ENCODE measurements at regions not wholly inside any gene's neighbourhood (a gene's known extent, or its start where the extent isn't known, plus 50 kb on each side); places are given as distances from the start of the nearest gene placed in this dataset.
"Not testable (repeated sequence)": the region's sequence is repeated elsewhere in the genome, so short reads cannot be mapped to it uniquely, and the experiment has no call there.

DNA sequence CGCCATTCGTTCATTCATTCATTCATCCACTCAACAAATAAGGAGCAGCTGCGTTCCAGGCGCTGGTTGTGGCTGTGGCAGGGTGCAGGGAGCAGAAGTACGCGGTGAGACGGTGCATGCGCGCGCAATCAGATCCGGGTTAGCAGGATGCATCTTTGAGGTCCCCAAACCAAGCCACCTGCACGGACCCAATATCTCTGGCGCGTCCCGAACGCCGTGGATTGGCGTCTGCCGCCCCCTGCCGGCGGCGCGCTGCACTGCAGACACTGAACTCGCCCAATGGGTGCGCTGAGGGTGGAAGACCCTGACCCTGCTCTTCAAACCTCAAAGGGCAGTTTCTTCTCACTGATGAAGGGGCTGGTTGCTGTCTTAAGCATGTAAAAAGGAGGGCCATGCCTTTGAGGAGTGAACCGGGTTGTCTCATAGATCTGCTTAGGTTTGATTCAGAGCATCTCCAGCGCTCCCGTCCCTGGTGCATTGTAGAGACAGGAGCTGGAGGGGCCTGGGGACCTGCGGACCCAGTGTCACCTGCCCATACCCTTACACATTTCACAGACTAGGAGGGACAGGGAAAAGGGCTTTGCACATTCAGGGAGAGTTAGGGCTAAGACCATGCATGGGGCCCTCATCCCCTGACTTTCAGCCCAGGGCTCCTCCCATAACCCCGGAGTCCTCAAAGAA lies 102.5 kb downstream of the RAMP3 start:
- no peak overlapping the region for H3K27ac ChIP-seq (ENCODE audit: insufficient read depth, low read depth, low read length, poor library complexity, severe bottlenecking)

DNA sequence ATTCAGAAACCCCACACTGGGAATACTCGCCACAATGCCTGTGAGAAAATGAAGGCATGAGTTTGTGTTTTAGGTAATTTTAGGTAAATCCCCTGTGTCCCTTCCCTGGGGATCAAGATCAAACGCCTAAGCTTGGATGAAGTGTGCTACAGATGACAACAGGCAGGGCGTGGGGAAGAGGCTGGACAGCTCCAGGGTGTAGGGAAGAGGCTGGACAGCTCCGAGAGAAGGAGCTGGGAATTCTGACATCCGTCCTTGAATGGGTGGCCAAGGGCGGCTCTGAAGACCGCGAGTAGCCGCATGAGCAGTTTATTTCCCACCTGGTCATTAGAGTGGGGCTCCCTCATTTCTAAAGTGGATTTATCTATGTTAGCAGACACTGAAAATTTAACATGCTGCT lies 109.7 kb downstream of the RAMP3 start:
- no peaks in the 10 kb centered on the region for H3K27me3 ChIP-seq (ENCODE audit: control insufficient read depth, insufficient read depth, low read length, poor library complexity, severe bottlenecking)
- H3K27ac ChIP-seq (ENCODE audit: insufficient read depth, low read depth, low read length, poor library complexity, severe bottlenecking): no peak overlapping the region
- no peaks in the 10 kb centered on the region for H3K36me3 ChIP-seq (ENCODE audit: control insufficient read depth, insufficient read depth, low read length)
- H3K9me3 ChIP-seq (ENCODE audit: control insufficient read depth, low read length): no peaks in the 10 kb centered on the region
- H3K4me3 ChIP-seq (ENCODE audit: insufficient read depth, low read depth, low read length): no peak overlapping the region
- 53 to 56% methylated on average over 9 of the region's 9 CpGs for WGBS, 2 experiments
- H3K4me1 ChIP-seq (ENCODE audit: control insufficient read depth, insufficient read depth, low read length): no peaks in the 10 kb centered on the region

More for the DNA sequence above, 102.5 kb downstream of the RAMP3 start:
- Histone ChIP-seq H3K27me3 (ENCODE audit: control insufficient read depth, insufficient read depth, low read length, poor library complexity, severe bottlenecking) (peaks cover 5% of the 10 kb centered on the region), H3K4me3 (ENCODE audit: insufficient read depth, low read depth, low read length) (no peak overlapping the region), H3K36me3 (ENCODE audit: control insufficient read depth, insufficient read depth, low read length) (no peaks in the 10 kb centered on the region), H3K4me1 (ENCODE audit: control insufficient read depth, insufficient read depth, low read length) (no peaks in the 10 kb centered on the region), H3K9me3 (ENCODE audit: control insufficient read depth, low read length) (no peaks in the 10 kb centered on the region)
- WGBS, 2 experiments: 29% methylated on average over 30 of the region's 30 CpGs

DNA sequence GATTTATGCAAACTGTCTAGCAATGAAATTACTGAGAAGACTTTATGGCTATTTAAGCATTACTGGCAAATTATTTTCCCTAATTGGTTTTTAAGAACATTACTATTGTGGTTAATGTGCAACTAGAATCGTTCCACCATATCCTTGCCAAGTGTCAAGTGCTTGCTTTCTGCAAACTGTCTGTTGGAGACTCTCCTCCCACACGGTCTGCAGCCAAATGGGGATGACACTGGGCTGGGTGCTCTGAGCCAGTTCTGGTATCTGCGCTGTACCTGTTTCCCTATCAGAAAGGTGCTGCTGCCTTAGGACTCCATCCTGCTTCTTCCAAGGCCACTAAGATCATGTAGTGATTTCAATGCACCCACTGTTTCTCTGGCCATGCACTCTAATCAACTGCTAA lies 110.4 kb downstream of the RAMP3 start:
- no peak overlapping the region for H3K4me3 ChIP-seq (ENCODE audit: insufficient read depth, low read depth, low read length)
- no peaks in the 10 kb centered on the region for H3K4me1 ChIP-seq (ENCODE audit: control insufficient read depth, insufficient read depth, low read length)
- no peaks in the 10 kb centered on the region for H3K36me3 ChIP-seq (ENCODE audit: control insufficient read depth, insufficient read depth, low read length)
- 81 to 82% methylated on average over 3 of the region's 3 CpGs for WGBS, 2 experiments
- no peaks in the 10 kb centered on the region for H3K27me3 ChIP-seq (ENCODE audit: control insufficient read depth, insufficient read depth, low read length, poor library complexity, severe bottlenecking)
- no peak overlapping the region for H3K27ac ChIP-seq (ENCODE audit: insufficient read depth, low read depth, low read length, poor library complexity, severe bottlenecking)
- no peaks in the 10 kb centered on the region for H3K9me3 ChIP-seq (ENCODE audit: control insufficient read depth, low read length)

DNA sequence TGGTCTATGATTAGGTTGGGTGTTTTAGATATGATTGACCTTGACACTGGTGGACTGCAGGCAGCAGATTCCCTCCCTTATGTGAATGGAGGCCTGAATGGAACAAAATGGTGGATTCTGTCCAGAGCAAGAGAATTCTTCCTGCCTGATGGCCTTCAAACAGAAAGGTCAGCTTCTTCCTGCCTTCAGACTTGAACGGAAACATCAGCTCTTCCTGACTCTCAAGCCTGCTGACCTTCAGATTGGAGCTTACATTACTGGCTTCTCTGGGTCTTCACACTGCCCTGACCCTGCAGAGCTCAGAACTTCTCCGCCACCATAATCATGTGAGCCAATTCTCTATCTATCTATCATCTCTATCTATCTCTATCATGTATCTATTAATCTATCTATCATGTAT lies 111.6 kb downstream of the RAMP3 start:
- H3K4me3 ChIP-seq (ENCODE audit: insufficient read depth, low read depth, low read length): no peak overlapping the region
- no peaks in the 10 kb centered on the region for H3K36me3 ChIP-seq (ENCODE audit: control insufficient read depth, insufficient read depth, low read length)
- H3K4me1 ChIP-seq (ENCODE audit: control insufficient read depth, insufficient read depth, low read length): no peaks in the 10 kb centered on the region
- no peaks in the 10 kb centered on the region for H3K27me3 ChIP-seq (ENCODE audit: control insufficient read depth, insufficient read depth, low read length, poor library complexity, severe bottlenecking)
- H3K9me3 ChIP-seq (ENCODE audit: control insufficient read depth, low read length): no peaks in the 10 kb centered on the region
- WGBS, 2 experiments: 91 to 93% methylated on average over 2 of the region's 2 CpGs
- no peak overlapping the region for H3K27ac ChIP-seq (ENCODE audit: insufficient read depth, low read depth, low read length, poor library complexity, severe bottlenecking)

- no peaks in the 10 kb centered on the region for H3K27me3 ChIP-seq (ENCODE audit: control insufficient read depth, insufficient read depth, low read length, poor library complexity, severe bottlenecking)
- WGBS, 2 experiments: 89 to 93% methylated on average over 4 of the region's 4 CpGs
- H3K4me1 ChIP-seq (ENCODE audit: control insufficient read depth, insufficient read depth, low read length): no peaks in the 10 kb centered on the region
- H3K36me3 ChIP-seq (ENCODE audit: control insufficient read depth, insufficient read depth, low read length): no peaks in the 10 kb centered on the region
- H3K9me3 ChIP-seq (ENCODE audit: control insufficient read depth, low read length): no peaks in the 10 kb centered on the region
- H3K27ac ChIP-seq (ENCODE audit: insufficient read depth, low read depth, low read length, poor library complexity, severe bottlenecking): no peak overlapping the region
- no peak overlapping the region for H3K4me3 ChIP-seq (ENCODE audit: insufficient read depth, low read depth, low read length)
Measured at GRCh38 chr7:45278763-45279398, 121.3 kb downstream of the RAMP3 start.

DNA sequence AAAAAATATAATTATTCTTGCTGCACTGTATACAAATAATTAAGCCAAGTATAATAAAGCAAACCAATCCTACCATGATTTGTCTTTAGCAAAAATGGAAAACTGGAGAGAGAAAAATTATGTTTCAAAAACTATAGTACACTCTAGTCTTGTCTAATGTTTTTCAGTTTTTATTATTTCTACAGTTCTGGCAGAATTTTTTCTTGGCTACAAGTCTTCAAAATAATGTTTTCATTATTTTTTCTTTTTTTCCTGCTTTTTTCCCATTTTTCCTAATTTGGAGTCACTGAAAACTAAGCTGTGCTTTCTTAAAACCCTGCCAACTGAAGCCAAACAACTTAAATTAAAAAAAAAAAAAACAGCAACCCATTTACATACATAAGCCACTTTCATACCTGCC lies 132.0 kb downstream of the RAMP3 start:
- H3K27ac ChIP-seq (ENCODE audit: insufficient read depth, low read depth, low read length, poor library complexity, severe bottlenecking); H3K4me1 ChIP-seq (ENCODE audit: control insufficient read depth, insufficient read depth, low read length); H3K4me3 ChIP-seq (ENCODE audit: insufficient read depth, low read depth, low read length); H3K27me3 ChIP-seq (ENCODE audit: control insufficient read depth, insufficient read depth, low read length, poor library complexity, severe bottlenecking); H3K36me3 ChIP-seq (ENCODE audit: control insufficient read depth, insufficient read depth, low read length); H3K9me3 ChIP-seq (ENCODE audit: control insufficient read depth, low read length): not testable (repeated sequence)

DNA sequence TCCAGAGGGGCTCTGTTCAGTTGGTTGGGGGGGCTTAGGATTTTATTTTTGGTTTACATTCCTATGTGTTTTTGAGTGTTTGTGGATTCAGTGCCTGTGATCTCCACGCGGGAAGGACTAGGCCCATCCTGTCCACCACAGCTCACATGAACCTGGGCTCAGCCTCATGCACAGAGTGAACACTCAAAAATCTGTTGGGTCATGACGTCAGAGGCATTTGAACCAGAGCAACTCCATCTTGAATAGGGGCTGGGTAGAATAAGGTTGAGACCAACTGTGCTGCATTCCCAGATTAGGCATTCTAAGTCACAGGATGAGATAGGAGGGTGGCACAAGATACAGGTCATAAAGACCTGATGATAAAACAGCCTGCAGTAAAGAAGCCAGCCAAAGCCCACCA lies 133.3 kb downstream of the RAMP3 start:
- Histone ChIP-seq H3K4me1 (ENCODE audit: control insufficient read depth, insufficient read depth, low read length) (no peaks in the 10 kb centered on the region), H3K4me3 (ENCODE audit: insufficient read depth, low read depth, low read length) (no peak overlapping the region), H3K9me3 (ENCODE audit: control insufficient read depth, low read length) (peaks cover 2% of the 10 kb centered on the region), H3K27ac (ENCODE audit: insufficient read depth, low read depth, low read length, poor library complexity, severe bottlenecking) (no peak overlapping the region), H3K36me3 (ENCODE audit: control insufficient read depth, insufficient read depth, low read length) (no peaks in the 10 kb centered on the region), H3K27me3 (ENCODE audit: control insufficient read depth, insufficient read depth, low read length, poor library complexity, severe bottlenecking) (no peaks in the 10 kb centered on the region)
- 72 to 74% methylated on average over 3 of the region's 3 CpGs for WGBS, 2 experiments

DNA sequence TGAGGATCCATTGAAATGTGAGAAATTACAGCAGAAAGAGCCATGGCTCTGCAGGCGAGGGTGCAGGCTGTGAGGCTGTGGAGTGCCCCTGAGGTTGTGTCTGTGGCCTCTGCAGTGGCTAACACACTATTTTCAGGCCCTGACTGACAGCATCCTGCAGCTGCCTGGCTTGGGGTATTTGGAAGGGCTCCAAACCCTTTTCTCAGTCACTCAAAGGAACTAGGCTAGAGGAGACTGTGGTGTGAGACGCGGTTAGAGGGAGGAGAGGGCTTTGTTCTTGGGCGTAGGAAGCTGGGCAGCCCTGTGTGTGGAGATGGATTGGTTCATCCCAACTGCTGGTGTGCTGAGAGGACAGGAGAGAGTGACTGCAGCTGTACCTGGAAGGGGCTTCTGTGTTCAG lies 134.9 kb downstream of the RAMP3 start:
- peaks cover 2% of the 10 kb centered on the region for H3K9me3 ChIP-seq (ENCODE audit: control insufficient read depth, low read length)
- no peaks in the 10 kb centered on the region for H3K36me3 ChIP-seq (ENCODE audit: control insufficient read depth, insufficient read depth, low read length)
- 63 to 66% methylated on average over 4 of the region's 4 CpGs for WGBS, 2 experiments
- H3K4me3 ChIP-seq (ENCODE audit: insufficient read depth, low read depth, low read length): no peak overlapping the region
- H3K27me3 ChIP-seq (ENCODE audit: control insufficient read depth, insufficient read depth, low read length, poor library complexity, severe bottlenecking): no peaks in the 10 kb centered on the region
- no peaks in the 10 kb centered on the region for H3K4me1 ChIP-seq (ENCODE audit: control insufficient read depth, insufficient read depth, low read length)
- H3K27ac ChIP-seq (ENCODE audit: insufficient read depth, low read depth, low read length, poor library complexity, severe bottlenecking): no peak overlapping the region

GRCh38 chr7:45293295-45293942 lies 135.8 kb downstream of the RAMP3 start:
- Histone ChIP-seq H3K4me1 (ENCODE audit: control insufficient read depth, insufficient read depth, low read length) (no peaks in the 10 kb centered on the region), H3K4me3 (ENCODE audit: insufficient read depth, low read depth, low read length) (no peak overlapping the region), H3K36me3 (ENCODE audit: control insufficient read depth, insufficient read depth, low read length) (no peaks in the 10 kb centered on the region), H3K27ac (ENCODE audit: insufficient read depth, low read depth, low read length, poor library complexity, severe bottlenecking) (no peak overlapping the region), H3K9me3 (ENCODE audit: control insufficient read depth, low read length) (no peaks in the 10 kb centered on the region), H3K27me3 (ENCODE audit: control insufficient read depth, insufficient read depth, low read length, poor library complexity, severe bottlenecking) (no peaks in the 10 kb centered on the region)
- 95% methylated on average over 5 of the region's 5 CpGs for WGBS, 2 experiments

DNA sequence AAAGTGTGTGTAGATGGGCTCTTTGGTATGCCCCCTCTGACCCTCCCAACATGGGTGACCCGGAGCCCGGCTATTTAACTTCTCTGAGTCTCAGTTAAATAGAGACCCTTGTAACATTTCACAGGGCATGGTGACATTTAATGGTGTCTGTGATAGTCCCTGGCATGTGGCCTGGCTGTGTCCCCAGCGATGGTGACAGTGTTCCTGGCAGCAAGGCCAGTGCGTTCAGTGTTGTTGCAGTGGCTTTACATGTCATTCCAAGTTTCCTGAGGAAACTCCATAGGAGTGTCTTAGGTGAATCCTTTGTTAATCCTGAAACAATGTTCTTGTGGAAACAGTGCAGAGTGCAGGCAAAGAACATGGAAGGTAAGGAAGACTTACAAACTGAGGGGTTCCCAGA lies 137.0 kb downstream of the RAMP3 start:
- Histone ChIP-seq H3K27ac (ENCODE audit: insufficient read depth, low read depth, low read length, poor library complexity, severe bottlenecking) (no peak overlapping the region), H3K36me3 (ENCODE audit: control insufficient read depth, insufficient read depth, low read length) (no peaks in the 10 kb centered on the region), H3K4me3 (ENCODE audit: insufficient read depth, low read depth, low read length) (no peak overlapping the region), H3K27me3 (ENCODE audit: control insufficient read depth, insufficient read depth, low read length, poor library complexity, severe bottlenecking) (no peaks in the 10 kb centered on the region), H3K9me3 (ENCODE audit: control insufficient read depth, low read length) (no peaks in the 10 kb centered on the region), H3K4me1 (ENCODE audit: control insufficient read depth, insufficient read depth, low read length) (no peaks in the 10 kb centered on the region)
- 92 to 95% methylated on average over 4 of the region's 4 CpGs for WGBS, 2 experiments
